HepG2 (cell line): ENCODE measurements at regions not wholly inside any gene's neighbourhood (a gene's known extent, or its start where the extent isn't known, plus 50 kb on each side); places are given as distances from the start of the nearest gene placed in this dataset.

Experiments used
- ATAC-seq: fragments of 200-7000 bp; cut with Tn5 transposase; 3 replicates; pipeline ENCODE4 v1.9.1; 2020; ENCODE audit warnings: mild to moderate bottlenecking, moderate library complexity
- BruUV-seq: library from RNA; stranded (reverse); fragments of 400-500 nt; replicated peaks from 2 replicates; lab custom pipeline; 2021; lab: Mats Ljungman, UMichigan
- CTCF ChIA-PET: fragments of 300-600 bp; formaldehyde crosslinking; extraction: SDS; loops from one replicate; lab custom pipeline; 2021; ENCODE audit warnings: low total read pairs, inconsistent platforms, low intra/inter-chr PET ratio; lab: Yijun Ruan, JAX
- POLR2A ChIA-PET: fragments of 350-600 bp; sonication (Branson Sonifier 250); formaldehyde crosslinking; loops from one replicate; lab custom pipeline; 2020; ENCODE audit warnings: antibody characterized with exemption, inconsistent platforms; lab: Yijun Ruan, JAX
- DNase-seq: peaks from one replicate; pipeline ENCODE4 v3.0.0-alpha.2; 2015; ENCODE audit warnings: low spot score
- FAIRE-seq: peaks from 3 replicates; lab custom pipeline; 2011; peaks lifted over from hg19 to GRCh38; lab: Jason Lieb, UNC
- H2AFZ ChIP-seq: one replicate; pipeline ENCODE4 v1.6.1; 2011; ENCODE audit warnings: low read length, inconsistent platforms
- H3K27ac ChIP-seq: fragments of 300-600 bp; 3 replicates; pipeline ENCODE4 v1.8.0; 2011; ENCODE audit warnings: mixed run types, mild to moderate bottlenecking, mixed read lengths, low read length, inconsistent platforms; ENCODE audit not compliant: insufficient read depth; ENCODE audit errors: extremely low read length
- H3K27me3 ChIP-seq, 2 experiments: fragments of 200-600 bp in 1 of 2; 2 replicates in 1 of 2; 3 replicates in 1 of 2; pipeline versions ENCODE4 v1.6.0 to v1.8.0; 2011; ENCODE audit warnings: low read length in 2 of 2, mild to moderate bottlenecking in 2 of 2, moderate library complexity in 2 of 2, inconsistent platforms in 1 of 2; ENCODE audit not compliant: insufficient read depth in 2 of 2, control insufficient read depth in 1 of 2
- H3K36me3 ChIP-seq, 2 experiments: fragments of 200-600 bp in 1 of 2; replicated peaks in 1 of 2; 2 replicates in 1 of 2; 3 replicates in 1 of 2; pipeline versions ENCODE4 v1.5.1 to v1.8.0; 2011; ENCODE audit warnings: low read length in 2 of 2, inconsistent platforms in 1 of 2; ENCODE audit not compliant: insufficient read depth in 2 of 2, control insufficient read depth in 1 of 2
- H3K4me1 ChIP-seq: 2 replicates; pipeline ENCODE4 v1.5.1; 2012; ENCODE audit warnings: low read length, inconsistent platforms; ENCODE audit not compliant: insufficient read depth
- H3K4me2 ChIP-seq: 2 replicates; pipeline ENCODE4 v1.6.0; 2011; ENCODE audit warnings: low read depth, low read length, inconsistent platforms
- H3K4me3 ChIP-seq, 3 experiments: fragments of 200-600 bp in 1 of 3; sonication (generic), shearing (Covaris generic) in 1 of 3; replicated peaks in 1 of 3; 2 replicates each; pipeline ENCODE4 v1.5.1; 2011 to 2016; ENCODE audit warnings: low read length in 3 of 3, inconsistent platforms in 2 of 3, low read depth in 2 of 3, mild to moderate bottlenecking in 2 of 3, control low read depth in 1 of 3, mixed read lengths in 1 of 3; ENCODE audit not compliant: insufficient read depth in 1 of 3
- H3K79me2 ChIP-seq: one replicate; pipeline ENCODE4 v1.6.1; 2011; ENCODE audit warnings: low read length, inconsistent platforms; ENCODE audit not compliant: insufficient read depth
- H3K9ac ChIP-seq: 2 replicates; pipeline ENCODE4 v1.6.0; 2011; ENCODE audit warnings: mild to moderate bottlenecking, low read depth, low read length, inconsistent platforms; ENCODE audit not compliant: insufficient read depth
- H3K9me3 ChIP-seq: 2 replicates; pipeline ENCODE4 v1.5.1; 2012; ENCODE audit warnings: mild to moderate bottlenecking, low read length
- H4K20me1 ChIP-seq: 2 replicates; pipeline ENCODE4 v1.6.0; 2011; ENCODE audit warnings: inconsistent platforms, mild to moderate bottlenecking, low read length, moderate library complexity; ENCODE audit not compliant: insufficient read depth
- FOXP4 ChIP-seq: sonication (generic); formaldehyde crosslinking; IDR thresholded peaks from 2 replicates; pipeline ENCODE4 v1.4.0; 2020; ENCODE audit warnings: missing genetic modification reagents
- PAXIP1 ChIP-seq: sonication (generic); formaldehyde crosslinking; conservative IDR thresholded peaks from 2 replicates; pipeline ENCODE4 v1.4.0; 2020; ENCODE audit warnings: mild to moderate bottlenecking, missing genetic modification reagents, moderate library complexity
- ZKSCAN8 ChIP-seq: IDR thresholded peaks from 2 replicates; pipeline ENCODE4 v1.6.1; 2016; ENCODE audit warnings: borderline replicate concordance, missing genetic modification reagents, missing compliant biosample characterization
- ZNF605 ChIP-seq: sonication (generic); formaldehyde crosslinking; IDR thresholded peaks from 2 replicates; pipeline ENCODE4 v1.8.0; 2022; ENCODE audit warnings: mild to moderate bottlenecking, missing genetic modification reagents
- WGBS: methylation state at CpG from one replicate; pipeline ENCODE4 v1.1.6; 2017; ENCODE audit warnings: low lambda C conversion rate; 5-methylcytosine and 5-hydroxymethylcytosine counted together
- in situ Hi-C: cut with HindIII; loops from 2 replicates; pipeline ENCODE4 v1.10.0; 2017; ENCODE audit warnings: low pct_unique_long_range_greater_than_20kb; ENCODE audit not compliant: extremely low pct_ligation_motif_present
- intact Hi-C: fragments of 100-400 bp; cut with micrococcal nuclease; formaldehyde crosslinking; loops from one replicate; pipeline ENCODE4 v1.10.0; 2022; ENCODE audit not compliant: unreplicated experiment

GRCh38 chr6:91606148-91606901 is 1019.5 kb upstream of the MAP3K7 start:
- Histone ChIP-seq H3K79me2 (no peaks in the 10 kb centered on the region), H3K9ac (no peak overlapping the region), H3K27ac (no peak overlapping the region), H3K4me1 (peaks cover 6% of the 10 kb centered on the region; the same call in 1 of the 2 replicates), H3K4me3 (no peak overlapping the region), H4K20me1 (no peaks in the 10 kb centered on the region), H2AFZ (no peak overlapping the region), H3K36me3 (no peaks in the 10 kb centered on the region), H3K27me3 (no peaks in the 10 kb centered on the region), H3K9me3 (no peaks in the 10 kb centered on the region), H3K4me2 (no peak overlapping the region)
- ChIA-PET CTCF (no interaction called here), POLR2A (no interaction called here)
- FAIRE-seq (no peak), ATAC-seq (peak; percentile 44; the same call in 1 of the 3 replicates), DNase-seq (no peak)
- in situ Hi-C loops = no loop called here
- BruUV-seq = no TSS peak
- TF ChIP-seq ZNF605 = no peak
- TF ChIP-seq ZKSCAN8 (CRISPR knock-in tag) = no peak
- 0 out of 2 replicates have a peak, but pooled peaks have one; percentile 14 for TF ChIP-seq PAXIP1
- 0 out of 2 replicates have a peak, but pooled peaks have one; percentile 20 for TF ChIP-seq FOXP4 (CRISPR knock-in tag)
- intact Hi-C loops = no loop called here
- WGBS = under 1% methylated on average over 7 of the region's 7 CpGs
